ENCODE measurements at regions not wholly inside any gene's neighbourhood (a gene's known extent, or its start where the extent isn't known, plus 50 kb on each side); places are given as distances from the start of the nearest gene placed in this dataset.

DNA sequence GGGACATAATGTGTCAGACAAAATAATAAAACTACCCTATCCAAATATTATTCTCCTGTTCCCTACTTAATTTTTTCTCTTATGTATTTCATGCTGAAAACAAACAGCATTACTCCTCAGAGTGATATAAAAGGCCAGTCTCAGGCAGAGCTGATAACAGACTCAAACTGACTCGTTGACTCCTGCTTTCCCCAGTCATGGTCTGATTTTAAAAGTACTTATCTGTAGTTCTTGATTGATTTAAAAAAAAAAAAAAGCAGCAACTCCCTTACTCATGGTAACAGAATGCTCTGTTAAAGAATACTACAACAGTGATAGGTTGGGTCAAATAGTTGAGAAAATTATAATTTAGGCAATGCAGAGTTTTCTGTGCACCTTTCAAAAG, 90.3 kb upstream of the BARX2 start:
- Histone ChIP-seq H3K9me3 (ENCODE audit: control insufficient read depth, low read length) (no peaks in the 10 kb centered on the region), H3K36me3 (ENCODE audit: control insufficient read depth in 1 of 2, insufficient read depth in 2 of 2, low read length in 1 of 2) (no peaks in the 10 kb centered on the region), H3K4me3 (ENCODE audit: low read length in 2 of 2) (no peak overlapping the region), H3K27ac (ENCODE audit: low read depth in 1 of 2, low read length in 2 of 2) (no peak overlapping the region), H3K27me3 (ENCODE audit: control insufficient read depth in 1 of 2, insufficient read depth in 2 of 2, low read length in 1 of 2) (no peaks in the 10 kb centered on the region), H3K4me1 (ENCODE audit: control insufficient read depth in 1 of 2, insufficient read depth in 2 of 2, low read length in 2 of 2) (no peaks in the 10 kb centered on the region)
- ATAC-seq (ENCODE audit: low FRiP score) (no peak), DNase-seq (no peak)
- intact Hi-C loops (cut with DNase I), result no loop called here
- WGBS, 2 donors, result 29 to 39% methylated on average over 1 of the region's 1 CpG

GRCh38 chr11:129283141-129283540, 91.0 kb upstream of the ARHGAP32 start:
- DNase-seq, result no peak
- 77 to 83% methylated on average over 1 of the region's 1 CpG for WGBS, 2 donors
- Histone ChIP-seq H3K27ac (ENCODE audit: low read depth in 1 of 2, low read length in 2 of 2) (no peak overlapping the region), H3K27me3 (ENCODE audit: control insufficient read depth in 1 of 2, insufficient read depth in 2 of 2, low read length in 1 of 2) (no peaks in the 10 kb centered on the region), H3K36me3 (ENCODE audit: control insufficient read depth in 1 of 2, insufficient read depth in 2 of 2, low read length in 1 of 2) (no peaks in the 10 kb centered on the region), H3K4me3 (ENCODE audit: low read length in 2 of 2) (no peak overlapping the region), H3K9me3 (ENCODE audit: control insufficient read depth, low read length) (no peaks in the 10 kb centered on the region), H3K4me1 (ENCODE audit: control insufficient read depth in 1 of 2, insufficient read depth in 2 of 2, low read length in 2 of 2) (no peaks in the 10 kb centered on the region)
- intact Hi-C loops (cut with DNase I), result no loop called here
- ATAC-seq (ENCODE audit: low FRiP score), result no peak

- DNase-seq (no peak), ATAC-seq (ENCODE audit: low FRiP score) (no peak)
- Histone ChIP-seq H3K36me3 (ENCODE audit: control insufficient read depth in 1 of 2, insufficient read depth in 2 of 2, low read length in 1 of 2) (no peaks in the 10 kb centered on the region), H3K4me3 (ENCODE audit: low read length in 2 of 2) (no peak overlapping the region), H3K4me1 (ENCODE audit: control insufficient read depth in 1 of 2, insufficient read depth in 2 of 2, low read length in 2 of 2) (no peaks in the 10 kb centered on the region), H3K27ac (ENCODE audit: low read depth in 1 of 2, low read length in 2 of 2) (no peak overlapping the region), H3K27me3 (ENCODE audit: control insufficient read depth in 1 of 2, insufficient read depth in 2 of 2, low read length in 1 of 2) (no peaks in the 10 kb centered on the region), H3K9me3 (ENCODE audit: control insufficient read depth, low read length) (no peaks in the 10 kb centered on the region)
- intact Hi-C loops (cut with DNase I), result no loop called here
- 53 to 73% methylated on average over 2 of the region's 2 CpGs for WGBS, 2 donors
Observed at GRCh38 chr11:129282634-129283033, 90.5 kb upstream of the ARHGAP32 start.

- no peak for DNase-seq
- H3K27ac ChIP-seq (ENCODE audit: low read depth in 1 of 2, low read length in 2 of 2), result no peak overlapping the region
- no peaks in the 10 kb centered on the region for H3K36me3 ChIP-seq (ENCODE audit: control insufficient read depth in 1 of 2, insufficient read depth in 2 of 2, low read length in 1 of 2)
- H3K4me3 ChIP-seq (ENCODE audit: low read length in 2 of 2), result no peak overlapping the region
- H3K27me3 ChIP-seq (ENCODE audit: control insufficient read depth in 1 of 2, insufficient read depth in 2 of 2, low read length in 1 of 2), result no peaks in the 10 kb centered on the region
- intact Hi-C loops (cut with DNase I), result no loop called here
- WGBS, 2 donors, result 87 to 91% methylated on average over 11 of the region's 11 CpGs
- H3K9me3 ChIP-seq (ENCODE audit: control insufficient read depth, low read length), result no peaks in the 10 kb centered on the region
- ATAC-seq (ENCODE audit: low FRiP score), result no peak
- H3K4me1 ChIP-seq (ENCODE audit: control insufficient read depth in 1 of 2, insufficient read depth in 2 of 2, low read length in 2 of 2), result no peaks in the 10 kb centered on the region
Observed at GRCh38 chr11:129281471-129282415, 89.6 kb upstream of the ARHGAP32 start.

DNA sequence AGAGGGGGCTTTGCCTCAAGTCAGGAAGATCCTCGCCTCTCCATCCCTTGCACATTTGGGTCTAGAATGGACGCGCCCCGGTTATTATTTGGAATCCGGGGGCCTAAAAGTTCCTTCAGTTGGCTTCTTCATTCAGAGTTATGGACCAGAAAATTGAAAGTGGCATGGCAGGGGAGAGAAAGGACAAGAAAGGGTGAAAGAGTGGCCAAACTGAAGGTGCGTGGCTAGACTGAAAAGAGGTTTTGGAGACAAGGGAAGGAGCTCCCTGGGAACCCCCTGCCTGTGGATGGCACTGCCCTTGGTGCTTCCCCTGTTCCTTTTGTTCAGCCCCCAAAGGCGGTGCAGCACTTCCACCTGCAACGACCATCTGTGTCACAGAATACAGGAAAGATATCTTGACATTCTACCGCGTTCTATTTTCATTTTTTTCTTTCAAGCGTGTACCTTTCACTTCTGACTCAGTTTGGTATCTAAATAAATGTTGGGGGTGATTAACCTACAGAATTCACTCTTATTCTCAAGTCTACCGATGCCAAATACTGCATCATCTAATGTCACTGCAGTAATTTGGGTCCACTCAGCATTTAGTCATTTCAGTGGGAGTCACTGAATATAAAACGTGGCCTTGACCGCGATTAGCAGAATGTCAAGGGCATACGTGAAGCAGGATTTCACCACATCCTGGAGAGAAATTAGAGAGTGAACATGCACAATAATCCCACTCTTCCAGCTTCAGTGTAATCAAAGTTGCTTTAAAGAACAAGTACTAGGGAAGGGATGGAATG, 88.1 kb upstream of the ARHGAP32 start:
- Histone ChIP-seq H3K36me3 (ENCODE audit: control insufficient read depth in 1 of 2, insufficient read depth in 2 of 2, low read length in 1 of 2) (no peaks in the 10 kb centered on the region), H3K4me1 (ENCODE audit: control insufficient read depth in 1 of 2, insufficient read depth in 2 of 2, low read length in 2 of 2) (no peaks in the 10 kb centered on the region), H3K9me3 (ENCODE audit: control insufficient read depth, low read length) (no peaks in the 10 kb centered on the region), H3K4me3 (ENCODE audit: low read length in 2 of 2) (peak overlapping the region in 1 of 2 donors; percentile 92), H3K27me3 (ENCODE audit: control insufficient read depth in 1 of 2, insufficient read depth in 2 of 2, low read length in 1 of 2) (no peaks in the 10 kb centered on the region), H3K27ac (ENCODE audit: low read depth in 1 of 2, low read length in 2 of 2) (no peak overlapping the region)
- intact Hi-C loops (cut with DNase I), result no loop called here
- no peak for DNase-seq
- no peak for ATAC-seq (ENCODE audit: low FRiP score)
- WGBS, 2 donors, result 55 to 56% methylated on average over 16 of the region's 16 CpGs

GRCh38 chr11:129279326-129280026, 87.4 kb upstream of the ARHGAP32 start:
- intact Hi-C loops (cut with DNase I), result loop anchor here in 1 of 2 donors (10.0 kb wide), 1 partner anchor 135 kb away; no protein-coding TSS in a partner anchor
- 0 to 1% methylated on average over 26 to 103 of the region's 103 CpGs for WGBS, 2 donors

DNA sequence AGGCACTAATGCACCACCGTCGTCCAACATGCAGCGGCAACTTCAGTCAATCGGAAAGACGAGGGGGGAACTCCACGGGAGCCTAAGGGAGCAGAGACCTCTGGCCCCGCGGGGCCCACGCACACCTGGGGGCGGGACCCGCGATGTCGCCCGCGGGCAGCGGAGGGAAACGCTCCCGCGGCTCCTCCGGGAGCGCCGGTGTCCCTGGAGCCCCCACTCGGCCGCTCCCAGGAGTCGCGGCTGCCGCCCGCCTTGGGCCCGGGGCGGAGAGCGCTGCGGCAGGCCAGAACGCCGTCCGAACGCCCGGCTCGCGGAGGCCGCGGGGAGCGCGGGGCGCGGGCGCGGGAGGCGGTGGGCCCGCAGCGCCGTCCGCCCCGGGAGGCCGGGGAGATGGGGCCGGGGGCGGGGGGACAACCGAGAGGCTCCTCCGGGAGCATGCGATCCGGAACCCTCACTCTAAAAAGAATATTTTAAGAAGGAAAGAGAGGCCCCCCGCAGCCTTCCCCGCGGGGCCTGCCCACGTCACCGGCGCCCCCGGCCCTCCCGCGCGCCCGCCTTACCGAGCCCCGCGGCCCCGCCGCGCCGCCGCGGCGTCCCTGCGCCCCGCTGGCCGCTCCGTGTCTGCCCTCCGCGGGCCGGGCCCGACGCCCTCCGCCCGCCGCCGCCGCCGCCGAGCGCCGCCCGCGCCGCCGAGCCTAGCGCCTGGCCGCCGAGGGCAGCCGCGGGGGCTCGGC, 86.6 kb upstream of the ARHGAP32 start:
- Histone ChIP-seq H3K4me1 (ENCODE audit: control insufficient read depth in 1 of 2, insufficient read depth in 2 of 2, low read length in 2 of 2) (no peaks in the 10 kb centered on the region), H3K27me3 (ENCODE audit: control insufficient read depth in 1 of 2, insufficient read depth in 2 of 2, low read length in 1 of 2) (no peaks in the 10 kb centered on the region), H3K9me3 (ENCODE audit: control insufficient read depth, low read length) (no peaks in the 10 kb centered on the region), H3K36me3 (ENCODE audit: control insufficient read depth in 1 of 2, insufficient read depth in 2 of 2, low read length in 1 of 2) (no peaks in the 10 kb centered on the region), H3K4me3 (ENCODE audit: low read length in 2 of 2) (peak overlapping the region; percentile 92 to 99), H3K27ac (ENCODE audit: low read depth in 1 of 2, low read length in 2 of 2) (no peak overlapping the region)
- DNase-seq (no peak), ATAC-seq (ENCODE audit: low FRiP score) (no peak)
- WGBS, 2 donors, result 1% methylated on average over 55 to 109 of the region's 109 CpGs
- intact Hi-C loops (cut with DNase I), result loop anchor here in 1 of 2 donors (10.0 kb wide), 1 partner anchor 134 kb away; no protein-coding TSS in a partner anchor

More at GRCh38 chr11:129279326-129280026, 87.4 kb upstream of the ARHGAP32 start:
- no peaks in the 10 kb centered on the region for H3K4me1 ChIP-seq (ENCODE audit: control insufficient read depth in 1 of 2, insufficient read depth in 2 of 2, low read length in 2 of 2)
- DNase-seq (peak; percentile 84 to 93), ATAC-seq (ENCODE audit: low FRiP score) (peak; percentile 93)
- H3K27ac ChIP-seq (ENCODE audit: low read depth in 1 of 2, low read length in 2 of 2), result no peak overlapping the region
- no peaks in the 10 kb centered on the region for H3K36me3 ChIP-seq (ENCODE audit: control insufficient read depth in 1 of 2, insufficient read depth in 2 of 2, low read length in 1 of 2)
- peak overlapping the region; percentile 92 to 99 for H3K4me3 ChIP-seq (ENCODE audit: low read length in 2 of 2)
- no peaks in the 10 kb centered on the region for H3K9me3 ChIP-seq (ENCODE audit: control insufficient read depth, low read length)
- H3K27me3 ChIP-seq (ENCODE audit: control insufficient read depth in 1 of 2, insufficient read depth in 2 of 2, low read length in 1 of 2), result no peaks in the 10 kb centered on the region

Measured in aorta (tissue), 5 donors.